ENCODE measurements at regions not wholly inside any gene's neighbourhood (a gene's known extent, or its start where the extent isn't known, plus 50 kb on each side); places are given as distances from the start of the nearest gene placed in this dataset.

- DNase-seq (ENCODE audit: low spot score): no peak
- Histone ChIP-seq H3K4me3 (ENCODE audit: low read depth in 1 of 3, low read length in 3 of 3) (no peak overlapping the region), H3K9me3 (ENCODE audit: control insufficient read depth in 4 of 4, low read length in 3 of 4) (no peaks in the 10 kb centered on the region), H3K27ac (ENCODE audit: low read depth in 1 of 2, low read length in 2 of 2) (no peak overlapping the region), H3K36me3 (ENCODE audit: control insufficient read depth in 4 of 4, insufficient read depth in 3 of 4, low read depth in 1 of 4, low read length in 3 of 4) (no peaks in the 10 kb centered on the region), H3K4me1 (ENCODE audit: control insufficient read depth in 4 of 4, insufficient read depth in 4 of 4, low read length in 3 of 4) (no peaks in the 10 kb centered on the region), H3K27me3 (ENCODE audit: control insufficient read depth in 4 of 4, insufficient read depth in 4 of 4, low read length in 3 of 4) (no peaks in the 10 kb centered on the region), H3K9ac (ENCODE audit: low read depth in 1 of 2, low read length in 2 of 2) (no peak overlapping the region)
- WGBS: 79% methylated on average over 2 of the region's 2 CpGs
- no peak for TF ChIP-seq TAF1 (conservative IDR thresholded peaks at IDR 0.05)
- no peak for TF ChIP-seq CTCF (IDR thresholded peaks at IDR 0.05; ENCODE audit: low read depth, low read length, missing input control)
- TF ChIP-seq ZBTB33 (IDR thresholded peaks at IDR 0.05): no peak
- TF ChIP-seq MAX (IDR thresholded peaks at IDR 0.05): no peak
- no peak for TF ChIP-seq JUND (IDR thresholded peaks at IDR 0.05)
- no peak for TF ChIP-seq HNF4A (conservative IDR thresholded peaks at IDR 0.05)
- no peak for TF ChIP-seq RAD21 (IDR thresholded peaks at IDR 0.05)
- TF ChIP-seq SP1 (IDR thresholded peaks at IDR 0.05): no peak
- TF ChIP-seq YY1 (IDR thresholded peaks at IDR 0.05): no peak
- TF ChIP-seq RXRA (IDR thresholded peaks at IDR 0.05): no peak
- no peak for TF ChIP-seq FOXA1 (IDR thresholded peaks at IDR 0.05)
- no peak for TF ChIP-seq GABPA (IDR thresholded peaks at IDR 0.05 in 1 of 2, conservative IDR thresholded peaks at IDR 0.05 in 1 of 2)
- TF ChIP-seq NR2F2 (IDR thresholded peaks at IDR 0.05): no peak
- no peak for TF ChIP-seq EGR1 (IDR thresholded peaks at IDR 0.05; ENCODE audit: low read depth in 2 of 2)
- TF ChIP-seq FOXA2 (IDR thresholded peaks at IDR 0.05): no peak
- no peak for TF ChIP-seq ATF3 (IDR thresholded peaks at IDR 0.05)
- no peak for TF ChIP-seq REST (IDR thresholded peaks at IDR 0.05)
Measured at GRCh38 chr14:46540986-46541385, 110.6 kb downstream of the RPL10L start.

GRCh38 chr14:46519121-46519520, 132.5 kb downstream of the RPL10L start:
- Histone ChIP-seq H3K4me3 (ENCODE audit: low read depth in 1 of 3, low read length in 3 of 3) (no peak overlapping the region), H3K9ac (ENCODE audit: low read depth in 1 of 2, low read length in 2 of 2) (no peak overlapping the region), H3K36me3 (ENCODE audit: control insufficient read depth in 4 of 4, insufficient read depth in 3 of 4, low read depth in 1 of 4, low read length in 3 of 4) (no peaks in the 10 kb centered on the region), H3K27me3 (ENCODE audit: control insufficient read depth in 4 of 4, insufficient read depth in 4 of 4, low read length in 3 of 4) (no peaks in the 10 kb centered on the region), H3K27ac (ENCODE audit: low read depth in 1 of 2, low read length in 2 of 2) (no peak overlapping the region), H3K9me3 (ENCODE audit: control insufficient read depth in 4 of 4, low read length in 3 of 4) (no peaks in the 10 kb centered on the region), H3K4me1 (ENCODE audit: control insufficient read depth in 4 of 4, insufficient read depth in 4 of 4, low read length in 3 of 4) (no peaks in the 10 kb centered on the region)
- no peak for DNase-seq (ENCODE audit: low spot score)
- no peak for TF ChIP-seq HNF4G (IDR thresholded peaks at IDR 0.05)
- TF ChIP-seq JUND (IDR thresholded peaks at IDR 0.05): no peak
- no peak for TF ChIP-seq NR2F2 (IDR thresholded peaks at IDR 0.05)
- no peak for TF ChIP-seq GABPA (IDR thresholded peaks at IDR 0.05 in 1 of 2, conservative IDR thresholded peaks at IDR 0.05 in 1 of 2)
- no peak for TF ChIP-seq ATF3 (IDR thresholded peaks at IDR 0.05)
- TF ChIP-seq FOXA1 (IDR thresholded peaks at IDR 0.05): no peak
- no peak for TF ChIP-seq TAF1 (conservative IDR thresholded peaks at IDR 0.05)
- no peak for TF ChIP-seq ZBTB33 (IDR thresholded peaks at IDR 0.05)
- no peak for TF ChIP-seq FOXA2 (IDR thresholded peaks at IDR 0.05)
- no peak for TF ChIP-seq RXRA (IDR thresholded peaks at IDR 0.05)
- no peak for TF ChIP-seq REST (IDR thresholded peaks at IDR 0.05)
- no peak for TF ChIP-seq HNF4A (conservative IDR thresholded peaks at IDR 0.05)
- no peak for TF ChIP-seq EGR1 (IDR thresholded peaks at IDR 0.05; ENCODE audit: low read depth in 2 of 2)
- TF ChIP-seq SP1 (IDR thresholded peaks at IDR 0.05): no peak

Data from liver (tissue), 8 donors.